HG02678 (cell line): ENCODE measurements at regions not wholly inside any gene's neighbourhood (a gene's known extent, or its start where the extent isn't known, plus 50 kb on each side); places are given as distances from the start of the nearest gene placed in this dataset.

Source experiments
- ATAC-seq: cut with Tn5 transposase; IDR thresholded peaks from one replicate; pipeline ENCODE4 v1.9.1; 2021; ENCODE audit warnings: mild to moderate bottlenecking, moderate library complexity; ENCODE audit not compliant: unreplicated experiment

DNA sequence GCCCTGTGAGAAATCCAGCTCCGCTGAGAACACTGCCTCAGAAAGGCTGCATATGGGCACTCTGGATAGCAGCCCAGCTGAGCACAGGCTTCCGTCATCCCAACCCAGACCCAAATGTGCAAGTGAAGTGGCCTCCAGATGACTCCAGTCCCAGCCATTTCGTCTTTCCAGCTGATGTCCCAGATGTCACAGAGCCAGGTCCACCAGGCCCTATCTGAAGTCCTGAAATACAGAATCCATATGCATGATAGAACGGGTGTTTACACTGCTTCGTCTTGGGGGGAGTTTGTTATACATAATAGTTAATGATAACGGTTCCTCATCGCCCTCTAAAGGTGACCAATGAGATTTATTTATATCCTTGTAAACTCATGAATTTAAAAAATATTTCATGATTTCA is 72.6 kb upstream of the TRIM2 start:
- ATAC-seq = no peak

DNA sequence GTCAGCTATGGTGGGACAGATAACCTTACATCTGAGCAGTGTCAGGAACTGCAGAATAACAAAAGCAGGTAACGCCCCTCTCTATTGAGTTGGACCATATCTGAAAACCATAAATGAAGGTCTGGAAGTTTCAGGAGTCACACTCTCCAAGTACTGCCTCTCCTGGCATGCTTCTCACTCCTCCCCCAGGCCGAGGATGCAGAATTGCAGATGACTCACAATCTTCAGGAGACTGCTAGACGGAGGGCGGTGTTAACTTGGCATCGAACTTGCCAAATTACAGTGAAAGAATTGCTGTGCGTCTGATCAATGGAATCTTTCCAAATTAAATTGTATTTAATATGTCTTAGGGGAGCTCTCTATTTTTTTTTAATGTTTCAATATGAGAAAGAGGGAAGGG is 67.1 kb upstream of the TRIM2 start:
- ATAC-seq = no peak

DNA sequence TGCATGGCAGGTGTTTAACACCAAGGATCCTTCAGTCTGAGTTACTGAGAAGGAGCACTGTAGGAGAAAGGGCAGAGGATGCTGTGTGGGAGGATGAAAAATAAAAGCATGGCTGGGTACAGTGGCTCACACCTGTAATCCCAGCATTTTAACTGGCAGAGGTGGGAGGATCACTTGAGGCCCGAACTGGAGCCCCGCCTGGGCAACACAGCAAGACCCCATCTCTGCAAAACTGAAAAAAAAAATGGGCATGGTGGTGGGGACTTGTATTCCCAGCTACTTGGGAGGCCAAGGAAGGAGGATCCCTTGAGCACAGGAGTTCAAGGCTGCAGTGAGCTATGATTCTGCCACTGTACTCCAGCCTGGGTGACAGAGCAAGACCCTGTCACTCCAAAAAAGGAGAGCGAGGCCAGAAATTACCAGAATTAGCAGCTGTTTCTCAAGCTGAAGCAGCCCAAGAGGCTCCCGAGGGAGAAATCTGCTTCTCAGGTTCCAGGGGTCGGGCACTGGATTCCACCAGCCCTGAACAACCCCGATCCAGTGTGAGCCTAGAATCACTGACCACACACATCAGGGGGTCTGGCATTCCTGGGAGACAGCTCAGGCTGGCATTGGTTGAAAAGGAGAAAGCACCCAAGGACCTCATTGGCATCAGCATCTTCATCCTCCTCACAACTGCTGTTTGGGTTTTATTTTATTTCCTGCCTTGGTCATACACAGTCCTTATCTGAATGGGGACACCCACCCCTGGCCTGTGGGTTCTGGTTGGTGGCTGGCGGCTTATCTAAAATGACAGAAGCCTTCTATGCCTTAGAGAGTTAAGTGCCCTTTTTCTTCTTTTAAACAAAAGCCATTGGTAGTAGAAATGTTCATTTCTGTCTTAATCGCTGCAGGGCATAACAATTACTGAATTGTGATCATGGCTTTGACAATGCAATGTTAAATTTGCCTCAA is 66.3 kb upstream of the TRIM2 start:
- no peak for ATAC-seq

DNA sequence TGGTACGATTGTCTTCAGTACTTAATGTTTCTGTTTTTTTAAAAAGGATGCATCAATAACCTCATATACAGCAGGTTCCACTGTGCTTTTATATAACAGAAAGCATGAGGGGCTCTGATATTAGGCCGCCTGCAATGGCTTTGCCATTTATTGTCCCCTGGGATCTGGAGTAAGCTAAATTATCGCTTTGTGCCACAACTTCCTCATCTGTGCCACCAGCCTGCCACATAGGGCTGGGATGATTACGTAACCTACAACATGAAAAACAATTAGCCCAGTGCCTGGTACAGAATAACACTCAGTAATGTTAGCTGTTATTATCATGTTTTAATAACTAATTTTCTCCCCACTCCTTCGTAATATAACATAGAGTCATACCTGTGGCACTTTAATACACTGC is 65.5 kb upstream of the TRIM2 start:
- no peak for ATAC-seq

DNA sequence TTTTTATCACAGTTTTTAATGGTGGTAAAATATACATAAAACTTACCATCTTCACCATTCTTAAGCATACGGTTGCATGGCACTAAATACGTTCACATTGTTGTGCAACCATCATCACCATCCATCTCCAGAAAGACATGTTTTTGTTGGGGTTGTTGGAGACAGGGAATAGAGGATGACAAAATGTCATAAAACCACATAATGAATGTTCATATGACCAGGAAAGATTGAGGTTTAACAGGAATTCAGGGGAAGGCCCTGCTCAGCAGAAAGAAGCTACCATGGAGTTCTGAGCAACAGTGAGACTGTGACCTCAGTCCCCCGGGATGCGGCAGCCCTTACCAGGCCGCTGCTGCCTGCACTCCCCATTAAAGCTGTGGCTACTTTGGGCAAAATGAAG is 63.9 kb upstream of the TRIM2 start:
- no peak for ATAC-seq

DNA sequence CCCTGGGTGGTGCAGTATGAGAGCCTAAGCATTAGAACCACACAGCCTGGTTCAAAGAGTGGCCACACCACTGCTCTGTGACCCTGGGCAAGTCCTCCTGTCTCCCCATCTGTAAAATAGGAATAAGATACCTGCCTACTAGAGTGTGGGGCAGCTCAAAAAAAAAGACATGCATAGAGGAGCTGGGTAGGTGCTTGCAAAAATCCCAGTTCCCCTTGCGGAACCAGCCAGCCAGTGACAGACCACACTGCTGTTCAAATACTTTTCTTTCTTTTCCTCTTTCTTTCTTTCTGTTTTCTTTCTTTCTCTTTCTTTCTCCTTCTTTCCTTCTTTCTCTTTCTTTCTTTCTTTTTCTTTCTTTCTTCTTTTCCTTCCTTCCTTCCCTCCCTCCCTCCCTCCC is 63.0 kb upstream of the TRIM2 start:
- no peak for ATAC-seq

DNA sequence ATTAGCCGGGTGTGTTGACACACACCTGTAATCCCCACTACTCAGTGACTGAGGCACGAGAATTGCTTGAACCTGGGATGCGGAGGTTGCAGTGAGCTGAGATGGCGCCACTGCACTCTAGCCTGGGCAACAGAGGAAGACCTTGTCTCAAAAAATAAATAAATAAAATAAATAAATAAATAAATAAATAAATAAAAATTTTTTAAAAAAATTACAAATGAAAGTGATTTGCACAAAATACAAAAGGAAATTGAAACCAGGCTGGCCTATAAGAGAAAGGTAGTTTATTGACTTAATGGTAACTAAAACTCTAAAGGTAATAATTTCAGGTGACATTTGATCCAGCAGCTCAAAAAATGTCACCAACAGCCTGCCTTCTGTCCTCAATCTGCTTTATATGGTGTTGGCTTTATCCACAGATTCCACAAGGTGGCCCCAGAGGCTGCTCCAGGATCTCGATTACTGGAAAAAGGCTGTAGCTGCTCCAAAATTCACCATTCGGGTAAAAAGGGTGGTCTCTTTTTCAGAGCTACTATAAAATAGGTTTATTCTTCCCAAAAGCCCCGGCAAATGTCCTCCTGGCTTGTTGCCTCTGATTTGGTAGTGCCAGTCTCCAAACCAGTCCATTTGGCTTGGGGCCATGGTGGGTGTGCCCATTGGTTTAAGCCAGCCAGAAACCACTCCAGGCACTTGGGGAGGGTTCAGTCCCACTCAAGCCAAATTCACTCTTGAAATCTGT is 61.4 kb upstream of the TRIM2 start:
- ATAC-seq = no peak

DNA sequence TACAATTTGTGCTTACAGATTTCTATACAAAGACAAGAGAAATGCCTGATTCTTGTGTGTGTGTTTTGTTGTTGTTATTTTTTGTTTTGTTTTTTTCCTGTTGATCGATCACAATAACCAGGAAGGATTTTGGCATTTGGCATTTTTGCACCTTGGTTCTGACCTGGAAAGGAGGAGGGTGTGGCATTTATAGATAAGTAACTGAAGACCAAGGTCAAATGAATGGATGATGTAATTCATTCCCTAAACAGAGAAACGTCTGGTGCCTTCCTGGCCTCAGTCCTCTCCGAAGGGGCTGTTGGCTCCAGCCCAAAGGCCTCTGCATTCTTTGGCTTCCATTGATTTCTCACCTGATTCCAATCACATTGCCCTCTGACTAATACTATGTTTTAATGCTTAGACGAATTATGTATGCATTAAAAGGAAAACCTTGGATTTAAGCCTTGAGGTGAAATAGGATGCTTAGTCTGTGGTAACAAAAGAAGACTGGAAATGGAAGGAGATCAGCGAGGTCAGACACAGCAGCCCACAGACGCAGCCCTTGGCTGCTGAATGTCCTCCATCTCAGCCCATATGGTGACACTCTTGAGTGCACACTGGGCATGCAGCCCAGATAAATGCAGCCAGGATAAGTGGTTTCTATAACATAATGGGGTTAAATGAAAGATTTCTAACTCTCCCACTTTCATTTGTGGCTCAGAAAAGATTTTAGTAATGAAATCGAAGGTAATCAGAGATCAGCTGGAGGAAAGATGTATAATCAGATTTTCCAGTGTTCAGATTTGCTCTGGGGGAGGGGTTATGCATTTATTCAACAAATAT is 60.5 kb upstream of the TRIM2 start:
- ATAC-seq = no peak

DNA sequence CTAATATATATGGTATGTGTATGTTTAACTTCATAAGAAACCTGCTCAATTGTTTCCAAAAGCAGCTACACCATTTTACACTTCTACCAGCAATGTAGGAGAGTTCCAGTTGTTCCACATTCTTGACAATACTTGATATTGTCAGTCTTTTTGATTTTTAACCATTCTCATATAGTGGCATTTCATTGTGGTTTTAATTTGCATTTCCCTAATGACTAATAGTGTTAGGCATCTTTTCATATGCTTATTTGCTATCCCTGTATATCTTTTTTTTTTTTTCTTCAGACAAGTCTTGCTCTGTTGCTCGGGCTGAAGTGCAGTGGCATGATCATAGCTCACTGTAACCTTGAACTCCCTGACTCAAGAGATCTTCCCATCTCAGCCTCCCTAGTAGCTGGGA is 58.2 kb upstream of the TRIM2 start:
- ATAC-seq = no peak

DNA sequence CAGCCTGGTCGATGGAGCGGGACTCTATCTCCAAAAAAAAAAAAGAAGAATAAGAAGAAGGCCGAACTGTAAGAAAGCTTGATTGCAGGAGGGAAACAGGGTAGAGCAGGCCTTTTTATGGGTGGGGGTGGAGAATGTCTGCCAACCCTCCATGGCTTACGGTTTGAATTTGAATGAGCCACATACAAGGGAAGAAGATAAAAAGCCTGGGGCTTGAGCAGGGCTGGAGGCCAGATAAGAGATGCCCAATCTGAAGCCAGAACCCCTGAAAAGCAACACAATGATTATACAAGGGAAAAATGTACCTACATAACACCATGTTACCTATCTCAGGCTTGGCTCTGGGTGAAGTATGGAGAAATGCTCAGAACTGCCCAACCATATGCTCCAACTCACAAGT is 57.3 kb upstream of the TRIM2 start:
- ATAC-seq = no peak

DNA sequence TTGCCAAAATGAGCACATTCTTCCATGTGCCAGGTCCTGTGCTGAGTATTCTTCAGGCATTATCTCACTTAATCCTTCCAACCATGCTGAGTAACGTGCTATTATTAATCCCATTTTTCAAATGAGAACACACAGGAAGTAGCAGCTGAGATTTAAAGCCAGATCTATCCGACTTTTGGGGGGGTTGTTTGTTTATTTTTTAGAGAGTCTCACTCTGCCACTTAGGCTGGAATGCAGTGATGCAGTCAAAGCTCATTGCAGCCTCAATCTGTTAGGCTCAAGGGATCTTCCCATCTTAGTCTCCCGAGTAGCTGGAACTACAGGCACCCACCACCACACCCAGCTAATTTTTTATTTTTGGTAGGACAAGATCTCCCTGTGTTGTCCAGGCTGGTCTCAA is 55.5 kb upstream of the TRIM2 start:
- ATAC-seq = no peak

DNA sequence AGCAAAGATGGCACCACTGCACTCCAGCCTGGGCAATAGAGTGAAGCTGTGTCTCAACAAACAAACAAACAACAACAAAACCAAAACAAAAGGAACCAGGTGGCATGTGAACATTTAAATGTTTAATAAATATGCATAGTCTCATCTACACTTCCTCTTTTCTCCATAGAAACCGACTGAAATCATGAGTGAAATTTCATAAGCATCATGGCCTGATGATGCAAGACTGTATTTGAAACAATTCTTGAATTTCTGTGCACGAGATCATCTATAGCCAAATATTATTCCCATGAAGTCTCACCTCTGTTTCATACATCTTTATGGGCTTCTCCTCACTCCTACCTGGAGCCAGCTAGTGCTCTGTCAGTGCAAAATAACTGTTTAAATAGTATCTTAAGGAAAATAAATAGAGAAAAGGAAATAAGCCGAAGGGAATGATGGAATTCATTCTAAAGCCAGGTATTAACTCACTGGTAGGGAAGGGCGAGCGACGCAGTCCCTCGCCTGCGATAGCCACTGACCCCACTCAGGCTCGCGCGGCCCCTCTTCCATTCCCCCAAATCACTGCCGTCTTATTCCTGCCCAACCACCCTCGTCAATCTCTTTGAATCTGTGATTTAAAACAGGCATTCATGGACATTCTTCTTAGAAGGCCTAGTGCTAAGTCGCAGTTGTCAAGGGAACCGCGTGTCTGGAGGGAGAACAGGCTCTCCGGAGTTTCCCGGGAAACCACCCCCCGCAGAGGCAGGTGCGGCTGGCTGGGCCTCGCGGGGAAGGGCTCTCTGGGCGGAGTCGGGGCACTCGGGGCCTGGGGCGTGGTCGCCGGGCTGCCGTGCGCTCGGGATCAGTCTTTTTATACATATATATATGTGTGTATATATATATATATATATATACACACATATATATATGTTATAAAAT is 52.4 kb upstream of the TRIM2 start:
- ATAC-seq = peak; percentile 29

DNA sequence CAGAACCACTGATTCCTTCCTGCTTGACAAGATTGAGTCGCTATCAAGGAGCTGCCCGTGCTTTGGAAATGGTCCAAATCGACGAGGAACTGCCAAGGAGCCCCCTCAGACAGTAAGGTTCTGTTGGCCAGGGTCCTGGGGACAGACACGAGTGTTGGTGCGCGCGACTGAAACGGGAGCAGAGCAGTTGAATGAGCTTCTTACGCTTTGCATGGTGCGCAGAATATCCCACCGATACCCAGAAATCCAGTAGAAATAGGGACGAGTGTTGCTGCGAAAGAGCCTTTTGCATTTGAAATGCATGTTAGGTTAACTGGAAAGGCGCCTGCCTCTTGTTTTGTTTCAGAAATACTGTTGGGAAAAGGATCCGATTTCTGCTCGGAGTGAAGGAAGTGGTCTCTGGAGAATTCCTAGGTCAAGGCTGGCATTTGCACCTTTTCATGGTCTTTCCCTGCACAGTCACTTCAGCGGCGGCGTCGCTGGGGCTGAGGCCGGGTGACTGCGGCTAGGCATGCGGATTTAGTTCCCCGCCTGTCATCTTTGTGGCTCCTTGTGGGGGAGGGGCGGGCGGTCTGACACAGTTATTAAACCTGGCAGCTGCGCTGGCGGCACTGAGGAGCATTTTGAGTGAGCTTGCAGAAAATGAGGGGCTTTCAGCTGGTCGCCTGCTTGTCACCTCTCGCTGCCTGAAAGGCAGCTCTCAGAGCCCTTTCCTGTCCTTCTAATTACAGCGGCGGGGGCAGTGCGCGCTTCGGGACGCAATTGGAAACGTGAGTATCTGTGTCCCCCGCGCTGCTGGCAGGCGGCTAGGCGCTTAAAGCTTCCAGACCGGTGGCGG is 51.5 kb upstream of the TRIM2 start:
- peak; percentile 31 for ATAC-seq

DNA sequence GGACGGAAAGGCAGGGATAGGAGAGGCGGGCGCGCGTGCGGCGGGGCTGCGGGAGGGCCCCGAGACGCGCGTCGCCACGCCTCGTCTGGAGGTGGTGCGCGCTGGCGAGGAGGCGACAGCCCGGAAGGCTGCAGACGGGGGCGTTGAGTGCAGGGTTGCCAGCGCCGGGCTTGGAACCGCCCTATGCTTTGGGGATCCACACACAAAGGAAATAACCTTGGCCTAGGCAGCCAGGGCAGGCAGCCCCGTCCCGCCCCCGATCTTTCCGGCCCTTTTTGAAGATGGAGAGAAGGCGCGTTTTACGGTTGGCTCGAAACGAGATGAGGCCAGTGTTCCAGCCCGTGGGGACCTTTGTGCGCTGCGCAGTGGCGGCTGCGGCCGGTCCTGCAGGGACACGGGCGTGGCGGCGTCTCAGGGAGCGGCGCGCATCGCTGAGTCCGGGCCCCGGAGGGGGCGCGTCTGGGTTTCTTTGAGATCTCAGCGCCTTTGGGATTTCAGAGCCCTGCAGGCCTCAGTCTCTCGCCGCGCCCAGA is 50.8 kb upstream of the TRIM2 start:
- peak; percentile 72 for ATAC-seq

DNA sequence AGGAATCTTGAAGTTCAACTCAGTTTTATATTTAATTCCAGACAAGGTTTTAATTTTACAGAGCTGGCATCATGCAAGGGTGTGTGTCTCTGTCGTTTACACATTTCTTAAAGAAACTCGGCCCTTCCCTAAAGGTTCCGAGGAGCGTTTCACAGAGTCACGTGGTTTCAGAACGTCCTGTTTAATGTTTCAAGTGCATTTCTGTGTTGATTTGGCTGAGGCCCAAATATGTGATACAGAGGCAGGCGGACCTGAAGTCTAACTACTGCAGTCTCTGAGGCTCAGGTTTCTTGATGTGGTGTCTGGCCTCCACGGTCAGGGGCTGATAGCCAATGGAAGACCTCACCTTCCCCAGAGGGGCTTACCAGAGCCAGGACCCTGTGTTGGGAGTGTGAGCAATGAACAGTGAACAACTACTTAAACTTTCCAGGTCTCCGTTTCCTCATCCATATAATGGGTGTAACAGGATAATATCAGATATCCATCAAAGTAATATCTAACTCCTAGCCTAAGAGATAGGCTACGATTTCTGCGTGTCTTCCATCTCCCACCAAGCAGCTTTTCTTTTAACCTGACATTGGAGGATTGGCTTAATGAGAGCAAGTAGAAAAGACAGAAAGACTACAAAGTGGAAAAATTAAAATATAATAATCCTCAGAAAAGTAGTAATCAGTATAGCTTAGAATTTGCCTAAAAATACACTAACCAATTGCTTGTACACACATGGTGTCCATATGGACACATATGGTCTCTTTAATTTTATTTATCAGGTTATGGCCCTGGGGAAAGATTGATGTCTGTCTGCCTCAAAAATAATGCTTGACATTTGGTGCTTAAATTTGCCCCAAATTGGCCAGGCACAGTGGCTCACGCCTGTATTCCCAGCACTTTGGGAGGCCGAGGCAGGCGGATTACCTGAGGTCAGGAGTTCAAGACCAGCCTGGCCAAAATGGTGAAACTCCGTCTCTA is 50.0 kb upstream of the TRIM2 start:
- no peak for ATAC-seq
